Thoracic aorta (tissue), 2 donors: ENCODE measurements at regions not wholly inside any gene's neighbourhood (a gene's known extent, or its start where the extent isn't known, plus 50 kb on each side); places are given as distances from the start of the nearest gene placed in this dataset.

Experiments used
- ATAC-seq: fragments of 150-250 bp; one replicate; pipeline ENCODE4 v1.8.0; 2017; ENCODE audit warnings: low read depth; ENCODE audit not compliant: insufficient number of reproducible peaks, low FRiP score
- DNase-seq: peaks from one replicate; pipeline ENCODE4 v3.0.0-alpha.2; 2020; ENCODE audit warnings: low spot score
- H3K27ac ChIP-seq, 2 donors: fragments of 200-600 bp; sonication (generic); 1 replicate in 1 of 2; 2 replicates in 1 of 2; pipeline ENCODE4 v1.5.1; 2016; ENCODE audit warnings: mild to moderate bottlenecking in 2 of 2, moderate library complexity in 2 of 2
- H3K27me3 ChIP-seq: fragments of 200-600 bp; sonication (generic); replicated peaks from 2 replicates; pipeline ENCODE4 v1.6.0; 2016; ENCODE audit warnings: mild to moderate bottlenecking; ENCODE audit not compliant: insufficient read depth
- H3K36me3 ChIP-seq: fragments of 200-600 bp; sonication (generic); one replicate; pipeline ENCODE4 v1.5.1; 2016
- H3K4me1 ChIP-seq, 2 donors: fragments of 200-600 bp; sonication (generic); 1 replicate in 1 of 2; 2 replicates in 1 of 2; pipeline versions ENCODE4 v1.5.1 to v1.6.0; 2016; ENCODE audit warnings: low read depth in 2 of 2, mild to moderate bottlenecking in 1 of 2; ENCODE audit not compliant: control insufficient read depth in 1 of 2
- H3K4me3 ChIP-seq: fragments of 200-600 bp; sonication (generic); 2 replicates; pipeline ENCODE4 v1.5.1; 2016; ENCODE audit warnings: mild to moderate bottlenecking
- H3K9me3 ChIP-seq: fragments of 200-600 bp; sonication (generic); 2 replicates; pipeline ENCODE4 v1.5.1; 2016
- TF ChIP-seq, protein P1 (sequence below): fragments of 200-600 bp; sonication (generic); IDR thresholded peaks from one replicate; pipeline ENCODE4 v1.5.1; 2019; ENCODE audit warnings: antibody characterized with exemption

DNA sequence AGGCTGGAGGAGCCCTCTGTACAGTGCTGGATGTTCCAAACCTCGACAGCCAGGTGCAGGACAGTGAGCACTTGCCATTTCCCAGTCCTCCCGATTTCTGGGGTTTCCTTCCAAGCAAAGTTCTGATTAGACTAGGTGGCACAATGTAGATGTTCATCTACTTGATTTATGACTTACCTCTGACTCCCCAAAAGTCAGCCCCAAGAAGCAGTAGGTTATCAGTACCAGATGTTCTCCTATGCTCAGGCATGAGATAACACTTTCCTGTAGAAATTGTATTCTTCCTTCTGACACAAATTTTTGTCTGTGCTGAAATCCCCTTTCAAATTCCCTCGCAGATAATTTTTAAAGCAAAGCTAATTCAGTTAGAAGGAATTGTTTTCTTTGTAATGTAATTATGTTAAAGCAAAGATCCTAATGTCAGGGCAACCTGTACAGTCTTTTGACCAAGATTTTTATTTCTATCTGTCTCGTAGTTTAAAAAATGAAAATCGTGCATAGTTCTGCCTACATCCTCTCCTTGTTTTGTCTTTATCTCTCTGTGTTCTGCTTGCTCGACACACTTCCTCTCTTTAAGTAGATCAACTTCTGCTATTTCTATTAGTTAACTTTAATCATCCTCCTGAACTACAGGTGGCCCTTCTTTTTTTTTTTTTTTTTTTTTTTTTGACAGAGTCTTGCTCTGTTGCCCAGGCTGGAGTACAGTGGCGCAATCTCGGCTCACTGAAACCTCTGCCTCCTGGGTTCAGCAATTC is 102.4 kb upstream of the PJA2 start:
- Histone ChIP-seq H3K27ac (no peak overlapping the region), H3K4me3 (no peak overlapping the region), H3K4me1 (peaks cover 0 to 8% of the 10 kb centered on the region in 2 donors), H3K9me3 (no peaks in the 10 kb centered on the region), H3K27me3 (no peaks in the 10 kb centered on the region), H3K36me3 (no peaks in the 10 kb centered on the region)
- TF ChIP-seq, protein P1, sequence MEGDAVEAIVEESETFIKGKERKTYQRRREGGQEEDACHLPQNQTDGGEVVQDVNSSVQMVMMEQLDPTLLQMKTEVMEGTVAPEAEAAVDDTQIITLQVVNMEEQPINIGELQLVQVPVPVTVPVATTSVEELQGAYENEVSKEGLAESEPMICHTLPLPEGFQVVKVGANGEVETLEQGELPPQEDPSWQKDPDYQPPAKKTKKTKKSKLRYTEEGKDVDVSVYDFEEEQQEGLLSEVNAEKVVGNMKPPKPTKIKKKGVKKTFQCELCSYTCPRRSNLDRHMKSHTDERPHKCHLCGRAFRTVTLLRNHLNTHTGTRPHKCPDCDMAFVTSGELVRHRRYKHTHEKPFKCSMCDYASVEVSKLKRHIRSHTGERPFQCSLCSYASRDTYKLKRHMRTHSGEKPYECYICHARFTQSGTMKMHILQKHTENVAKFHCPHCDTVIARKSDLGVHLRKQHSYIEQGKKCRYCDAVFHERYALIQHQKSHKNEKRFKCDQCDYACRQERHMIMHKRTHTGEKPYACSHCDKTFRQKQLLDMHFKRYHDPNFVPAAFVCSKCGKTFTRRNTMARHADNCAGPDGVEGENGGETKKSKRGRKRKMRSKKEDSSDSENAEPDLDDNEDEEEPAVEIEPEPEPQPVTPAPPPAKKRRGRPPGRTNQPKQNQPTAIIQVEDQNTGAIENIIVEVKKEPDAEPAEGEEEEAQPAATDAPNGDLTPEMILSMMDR = no peak
- ATAC-seq (no peak), DNase-seq (no peak)

DNA sequence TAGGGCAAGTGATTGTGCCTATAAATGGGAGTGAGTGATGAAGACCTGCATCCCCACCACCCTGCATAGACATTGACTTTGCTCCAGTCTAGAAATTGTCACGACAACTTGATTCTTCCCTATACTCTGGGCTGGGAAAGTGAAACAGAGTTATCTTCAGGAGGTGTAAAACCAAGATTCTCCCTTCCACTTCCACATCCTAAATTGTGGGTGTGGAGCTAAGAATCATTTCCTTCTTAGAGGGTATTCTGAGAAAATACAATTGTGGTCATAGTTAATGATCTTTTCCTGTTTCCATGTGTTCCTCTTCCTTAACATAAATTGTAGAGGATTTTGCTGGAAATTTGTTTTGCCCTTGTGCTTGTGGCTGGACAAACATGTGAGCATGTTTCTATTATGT is 96.8 kb upstream of the PJA2 start:
- no peak overlapping the region for H3K27ac ChIP-seq
- H3K9me3 ChIP-seq = no peaks in the 10 kb centered on the region
- no peaks in the 10 kb centered on the region for H3K36me3 ChIP-seq
- no peak overlapping the region for H3K4me3 ChIP-seq
- DNase-seq (no peak), ATAC-seq (no peak)
- TF ChIP-seq, protein P1 = no peak
- no peaks in the 10 kb centered on the region for H3K27me3 ChIP-seq
- no peaks in the 10 kb centered on the region for H3K4me1 ChIP-seq

GRCh38 chr5:109496112-109496511 is 86.3 kb upstream of the PJA2 start:
- Histone ChIP-seq H3K9me3 (no peaks in the 10 kb centered on the region), H3K27me3 (no peaks in the 10 kb centered on the region), H3K4me1 (no peaks in the 10 kb centered on the region), H3K4me3 (no peak overlapping the region), H3K27ac (no peak overlapping the region), H3K36me3 (no peaks in the 10 kb centered on the region)
- ATAC-seq = no peak
- DNase-seq = no peak
- TF ChIP-seq, protein P1 = no peak

- no peak overlapping the region for H3K4me3 ChIP-seq
- no peaks in the 10 kb centered on the region for H3K36me3 ChIP-seq
- H3K27me3 ChIP-seq = no peaks in the 10 kb centered on the region
- H3K27ac ChIP-seq = no peak overlapping the region
- H3K4me1 ChIP-seq = peaks cover 5 to 20% of the 10 kb centered on the region in 2 donors
- ATAC-seq (no peak), DNase-seq (no peak)
- no peaks in the 10 kb centered on the region for H3K9me3 ChIP-seq
- TF ChIP-seq, protein P1 = no peak
Measured at GRCh38 chr5:109487753-109488420, 78.1 kb upstream of the PJA2 start.

DNA sequence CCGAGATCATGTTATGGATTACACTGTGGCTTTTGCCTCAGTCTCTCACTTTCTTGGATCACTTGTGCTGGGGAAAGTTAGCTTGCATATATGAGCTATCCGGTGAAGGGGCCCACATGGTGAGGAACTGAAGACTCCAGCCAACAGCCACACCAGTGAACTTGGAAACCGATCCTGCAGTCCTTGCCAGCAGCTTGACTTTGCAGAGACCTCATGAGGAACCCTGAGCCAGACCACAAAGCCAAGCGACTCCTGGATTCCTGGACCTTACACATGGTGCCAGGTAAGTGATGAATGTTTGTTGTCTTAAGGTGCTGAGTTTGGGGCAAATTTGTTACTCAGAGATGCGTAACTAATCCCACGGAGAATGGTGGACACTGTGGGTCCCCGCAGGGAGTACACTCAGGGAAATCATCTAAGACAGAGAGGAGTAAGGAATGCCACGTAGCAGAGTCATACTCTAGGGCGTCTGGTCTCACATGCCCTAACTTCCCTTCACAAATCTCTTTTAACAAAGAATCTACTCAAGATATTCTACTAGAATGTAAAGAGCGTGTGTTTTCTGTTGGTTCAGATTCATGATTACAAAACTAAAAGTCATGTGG is 76.5 kb upstream of the PJA2 start:
- Histone ChIP-seq H3K9me3 (no peaks in the 10 kb centered on the region), H3K27me3 (no peaks in the 10 kb centered on the region), H3K27ac (no peak overlapping the region), H3K4me3 (no peak overlapping the region), H3K36me3 (no peaks in the 10 kb centered on the region), H3K4me1 (peaks cover 5 to 20% of the 10 kb centered on the region in 2 donors)
- no peak for ATAC-seq
- no peak for DNase-seq
- TF ChIP-seq, protein P1 = no peak
